ENCODE measurements at regions not wholly inside any gene's neighbourhood (a gene's known extent, or its start where the extent isn't known, plus 50 kb on each side); places are given as distances from the start of the nearest gene placed in this dataset.

GRCh38 chr11:39681428-39681827 is 1778.0 kb downstream of the LRRC4C start:
- TF ChIP-seq CTCF (IDR thresholded peaks at IDR 0.05) (no peak), EZH2 (IDR thresholded peaks at IDR 0.05; ENCODE audit: borderline replicate concordance, insufficient read depth, low read depth, low read length, poor library complexity, severe bottlenecking) (no peak)

Measured in B cell (primary cell).